Keratinocyte (primary cell): ENCODE measurements at regions not wholly inside any gene's neighbourhood (a gene's known extent, or its start where the extent isn't known, plus 50 kb on each side); places are given as distances from the start of the nearest gene placed in this dataset.

Source experiments
- CTCF ChIP-seq, 3 experiments: IDR thresholded peaks in 1 of 3; conservative IDR thresholded peaks in 1 of 3; optimal IDR thresholded peaks in 1 of 3; 2 replicates in 2 of 3; 3 replicates in 1 of 3; pipeline versions ENCODE3 to v1.5.1; 2011; ENCODE audit warnings: low read length in 3 of 3, mild to moderate bottlenecking in 3 of 3, moderate library complexity in 2 of 3, control low read depth in 1 of 3, inconsistent platforms in 1 of 3; ENCODE audit not compliant: insufficient read depth in 2 of 3; ENCODE audit errors: extremely low read depth in 1 of 3
- EZH2 ChIP-seq: IDR thresholded peaks from one replicate; pipeline ENCODE4 v1.6.1; 2012; ENCODE audit warnings: inconsistent platforms, mild to moderate bottlenecking, low read length, moderate library complexity

DNA sequence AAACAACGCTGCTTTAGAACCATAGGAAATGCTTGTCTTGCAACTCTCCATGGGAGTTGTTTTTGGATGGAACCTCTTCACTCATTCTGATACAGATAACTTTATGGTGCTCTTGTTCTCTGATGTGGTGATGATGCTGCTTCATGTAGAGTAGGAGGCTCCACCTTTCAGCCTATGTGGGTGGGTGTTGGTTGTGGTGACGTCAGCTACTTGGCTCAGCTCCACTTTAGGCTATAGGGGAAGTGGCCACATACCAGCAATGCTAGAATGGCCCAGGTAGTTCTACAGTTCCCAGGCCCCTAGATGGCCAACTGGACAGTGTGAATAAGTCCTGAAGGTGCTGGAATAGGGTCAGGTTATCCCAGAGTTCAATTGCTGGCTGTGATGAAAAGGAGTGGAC is 192.1 kb downstream of the TBX22 start:
- TF ChIP-seq CTCF (optimal IDR thresholded peaks at IDR 0.05 in 1 of 3, IDR thresholded peaks at IDR 0.05 in 1 of 3, conservative IDR thresholded peaks at IDR 0.05 in 1 of 3; ENCODE audit: extremely low read depth in 1 of 3, insufficient read depth in 2 of 3, low read length in 3 of 3): no peak
- TF ChIP-seq EZH2: no peak
